ENCODE measurements at regions not wholly inside any gene's neighbourhood (a gene's known extent, or its start where the extent isn't known, plus 50 kb on each side); places are given as distances from the start of the nearest gene placed in this dataset.
"Not testable (repeated sequence)": the region's sequence is repeated elsewhere in the genome, so short reads cannot be mapped to it uniquely, and the experiment has no call there.

- no peak for DNase-seq (ENCODE audit: low read depth)
Measured at GRCh38 chr2:212871597-212871996, 279.8 kb downstream of the IKZF2 start.

DNA sequence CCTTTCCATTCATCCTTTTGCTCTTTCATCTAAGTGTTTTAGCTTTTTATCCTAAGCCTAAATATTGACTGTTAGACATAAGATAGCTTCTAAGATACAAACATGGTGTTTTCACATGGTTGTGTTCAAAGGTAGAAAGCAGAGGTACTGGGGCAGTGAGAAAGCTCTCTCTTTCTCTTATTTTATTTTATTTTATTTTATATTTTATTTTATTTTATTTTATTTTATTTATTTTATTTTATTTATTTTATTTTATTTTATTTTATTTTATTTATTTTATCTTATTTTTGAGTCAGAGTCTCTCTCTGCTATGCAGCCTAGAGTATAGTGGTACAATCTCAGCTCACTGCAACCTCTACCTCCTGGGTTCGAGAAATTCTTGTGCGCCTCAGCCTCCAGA, 287.2 kb downstream of the IKZF2 start:
- DNase-seq (ENCODE audit: low read depth) = no peak

GRCh38 chr2:212863185-212863588, 288.2 kb downstream of the IKZF2 start:
- no peak for DNase-seq (ENCODE audit: low read depth)

- no peak for DNase-seq (ENCODE audit: low read depth)
Measured at GRCh38 chr2:212858496-212858895, 292.9 kb downstream of the IKZF2 start.

- DNase-seq (ENCODE audit: low read depth) = no peak
Measured at GRCh38 chr2:212854771-212855170, 296.6 kb downstream of the IKZF2 start.

GRCh38 chr2:212854116-212854515, 297.3 kb downstream of the IKZF2 start:
- DNase-seq (ENCODE audit: low read depth) = no peak

DNA sequence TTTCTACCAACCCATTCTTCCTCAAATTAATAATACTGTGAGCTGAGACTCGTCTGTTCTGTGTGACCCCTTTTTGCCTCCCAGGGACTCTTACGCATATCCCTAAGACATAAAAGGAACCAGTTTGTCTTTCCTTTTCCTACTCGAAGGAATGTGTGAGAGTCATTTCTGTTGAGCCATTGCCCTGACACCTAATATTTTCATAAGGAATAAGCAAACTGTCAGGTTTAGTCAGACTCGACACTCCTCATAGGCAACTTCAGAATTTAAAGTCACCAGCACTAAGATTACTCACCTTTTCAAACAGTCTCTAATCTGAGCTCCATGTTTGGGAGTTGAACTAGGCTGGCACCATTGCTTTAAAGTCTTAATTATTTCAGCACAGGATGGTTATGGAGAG, 305.5 kb downstream of the IKZF2 start:
- no peak for DNase-seq (ENCODE audit: low read depth)

DNA sequence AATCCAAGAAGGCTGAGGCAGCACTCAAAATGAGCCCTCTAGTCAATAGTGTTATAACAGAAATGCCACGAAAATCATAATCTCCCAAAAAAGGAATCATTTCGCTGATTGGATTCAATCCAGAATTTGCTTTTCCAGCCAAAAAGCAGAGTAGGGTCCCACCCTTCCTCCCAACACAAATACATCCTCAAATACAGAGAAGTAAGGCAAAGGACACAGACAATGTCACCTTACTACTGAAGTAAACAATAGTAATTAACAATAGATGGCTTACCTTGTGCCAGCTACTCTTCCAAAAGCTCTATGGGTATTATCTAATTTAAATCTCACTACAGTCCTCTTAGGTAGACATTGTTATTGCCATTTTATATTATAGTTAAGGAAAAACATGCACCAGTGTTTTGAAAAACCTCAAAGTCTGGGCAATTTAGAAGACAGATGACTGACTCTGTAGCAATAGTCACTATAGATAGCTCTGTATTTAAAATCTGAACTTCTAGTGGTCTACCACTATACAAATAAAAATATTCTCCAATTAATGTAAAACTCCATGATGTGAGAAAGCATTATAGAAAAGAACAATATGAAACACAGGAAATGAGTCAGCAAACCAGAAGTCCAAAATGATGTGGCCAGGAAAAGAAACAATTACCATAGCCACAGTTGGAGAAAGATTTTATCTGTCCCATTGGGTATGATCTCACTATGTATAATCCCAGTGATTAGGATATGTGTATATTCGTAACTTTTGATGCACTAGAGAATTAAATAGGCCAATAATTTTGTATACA, 305.0 kb upstream of the ERBB4 start:
- DNase-seq (ENCODE audit: low read depth) = no peak

DNA sequence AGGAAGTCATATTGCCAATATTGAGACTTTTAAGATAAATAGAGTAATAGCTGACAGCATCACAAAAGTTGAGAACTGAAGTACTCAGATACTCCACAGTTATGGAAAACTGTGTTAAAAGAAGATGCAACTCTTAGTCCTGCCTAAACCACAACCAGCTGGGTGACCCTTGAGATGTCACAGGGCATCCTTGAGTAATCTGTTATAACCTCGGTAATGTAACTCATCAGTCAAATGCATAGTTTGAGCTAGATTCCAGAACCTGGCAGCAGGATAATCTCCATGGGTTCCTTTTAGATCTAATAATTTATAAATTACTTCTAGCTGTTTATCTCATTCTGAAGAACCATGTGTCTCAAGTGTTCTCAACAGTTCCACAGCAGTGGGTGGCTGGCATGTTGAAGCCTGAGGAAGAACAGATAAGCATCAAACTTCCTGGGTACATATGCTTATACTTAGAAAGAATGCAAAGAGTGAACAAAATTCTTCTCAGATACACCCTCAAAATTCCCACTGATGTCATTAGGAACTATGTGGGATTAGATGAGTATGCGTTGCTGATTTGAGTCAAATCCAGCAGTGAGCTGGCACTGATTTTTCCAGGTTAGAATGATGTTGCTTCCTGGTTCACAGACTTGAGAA, 304.1 kb upstream of the ERBB4 start:
- no peak for DNase-seq (ENCODE audit: low read depth)

DNA sequence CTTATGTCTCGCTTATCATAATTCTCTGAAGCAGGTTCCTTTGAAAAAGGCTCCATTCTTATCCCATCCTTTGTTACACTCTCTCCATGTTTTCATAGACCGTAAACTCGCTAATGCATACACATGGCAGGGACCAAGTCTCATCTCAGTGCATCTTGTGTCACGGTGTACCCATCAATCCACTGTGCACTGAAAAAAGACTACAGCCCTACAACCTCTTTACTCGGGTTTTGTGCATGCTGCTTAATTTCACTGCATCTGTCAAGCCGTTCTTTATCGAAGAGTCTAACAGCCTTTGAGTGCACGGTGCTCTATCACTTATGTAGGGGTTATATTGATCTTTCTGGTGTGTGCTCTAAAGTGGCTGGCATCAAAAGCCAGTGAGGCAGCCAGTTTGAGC, 302.9 kb upstream of the ERBB4 start:
- DNase-seq (ENCODE audit: low read depth) = no peak

GRCh38 chr2:212832211-212833195, 293.9 kb upstream of the ERBB4 start:
- no peak for DNase-seq (ENCODE audit: low read depth)

DNA sequence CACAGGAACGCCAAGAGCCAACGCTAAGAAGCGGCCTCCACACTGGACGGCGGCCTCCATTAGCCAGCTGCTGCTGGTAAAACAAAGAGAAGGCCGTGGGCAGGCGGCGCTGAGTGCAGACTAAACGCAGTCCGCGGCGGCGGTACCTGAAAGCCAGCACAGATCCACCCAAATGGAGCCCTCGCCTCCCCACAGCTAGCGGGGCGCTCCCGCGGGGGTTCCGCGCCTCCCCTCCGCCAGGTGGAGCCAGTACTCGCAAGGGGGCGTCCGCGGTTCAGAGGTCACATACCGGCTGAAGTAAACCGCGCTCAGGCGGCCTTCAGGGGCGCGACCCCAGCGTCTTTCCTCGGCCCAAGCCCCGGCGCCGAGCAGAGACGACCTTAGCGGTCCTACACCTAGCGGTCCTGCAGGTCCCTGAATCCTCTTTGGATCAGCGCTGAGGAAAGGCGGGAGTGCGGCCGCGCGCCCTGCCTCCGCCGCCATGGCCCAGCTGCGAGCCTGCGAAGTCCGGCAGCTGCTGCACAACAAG, 293.1 kb upstream of the ERBB4 start:
- DNase-seq (ENCODE audit: low read depth) = no peak

GRCh38 chr2:212816267-212816666, 277.7 kb upstream of the ERBB4 start:
- no peak for DNase-seq (ENCODE audit: low read depth)

- no peak for DNase-seq (ENCODE audit: low read depth)
Measured at GRCh38 chr2:212815453-212815852, 276.9 kb upstream of the ERBB4 start.

DNA sequence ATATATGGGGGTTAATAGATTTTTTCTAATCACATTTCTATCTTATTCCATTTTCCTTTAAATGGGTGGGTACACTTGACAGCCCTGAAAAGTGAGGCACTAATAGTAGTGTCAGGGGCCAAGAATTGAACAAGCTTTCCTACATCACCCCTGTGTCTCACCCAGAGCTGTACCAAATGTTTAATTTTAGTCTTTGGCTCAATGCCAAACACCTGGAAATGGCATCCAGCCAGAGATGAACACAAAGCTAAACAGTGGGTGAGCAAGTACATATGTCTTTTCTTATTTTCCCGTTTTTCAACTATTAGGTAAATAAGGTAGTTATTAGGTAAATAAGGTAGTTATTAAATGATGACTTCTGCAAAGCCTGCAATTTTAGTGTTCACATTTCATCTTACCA, 276.3 kb upstream of the ERBB4 start:
- no peak for DNase-seq (ENCODE audit: low read depth)

DNA sequence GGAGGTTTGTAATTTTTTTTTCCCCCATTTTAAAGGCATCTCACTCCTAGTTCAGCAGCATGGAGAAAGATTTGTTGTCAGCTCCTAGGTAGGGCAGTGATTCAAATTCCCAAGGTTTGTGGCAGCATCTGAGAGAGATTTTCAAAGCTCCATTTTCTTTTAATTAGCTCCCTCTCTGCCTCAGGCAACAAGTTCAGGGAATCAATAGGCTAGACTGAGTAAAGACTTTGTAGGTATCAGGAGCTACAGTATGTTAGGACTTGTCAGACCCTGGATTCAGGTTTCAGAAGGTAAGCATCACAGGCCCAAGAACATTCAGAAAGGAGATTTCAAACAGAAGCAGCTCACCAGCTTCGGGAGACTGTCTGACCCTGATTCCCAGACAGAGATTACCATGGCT, 273.3 kb upstream of the ERBB4 start:
- no peak for DNase-seq (ENCODE audit: low read depth)

- no peak for DNase-seq (ENCODE audit: low read depth)
Measured at GRCh38 chr2:212811036-212811805, 272.6 kb upstream of the ERBB4 start.

DNA sequence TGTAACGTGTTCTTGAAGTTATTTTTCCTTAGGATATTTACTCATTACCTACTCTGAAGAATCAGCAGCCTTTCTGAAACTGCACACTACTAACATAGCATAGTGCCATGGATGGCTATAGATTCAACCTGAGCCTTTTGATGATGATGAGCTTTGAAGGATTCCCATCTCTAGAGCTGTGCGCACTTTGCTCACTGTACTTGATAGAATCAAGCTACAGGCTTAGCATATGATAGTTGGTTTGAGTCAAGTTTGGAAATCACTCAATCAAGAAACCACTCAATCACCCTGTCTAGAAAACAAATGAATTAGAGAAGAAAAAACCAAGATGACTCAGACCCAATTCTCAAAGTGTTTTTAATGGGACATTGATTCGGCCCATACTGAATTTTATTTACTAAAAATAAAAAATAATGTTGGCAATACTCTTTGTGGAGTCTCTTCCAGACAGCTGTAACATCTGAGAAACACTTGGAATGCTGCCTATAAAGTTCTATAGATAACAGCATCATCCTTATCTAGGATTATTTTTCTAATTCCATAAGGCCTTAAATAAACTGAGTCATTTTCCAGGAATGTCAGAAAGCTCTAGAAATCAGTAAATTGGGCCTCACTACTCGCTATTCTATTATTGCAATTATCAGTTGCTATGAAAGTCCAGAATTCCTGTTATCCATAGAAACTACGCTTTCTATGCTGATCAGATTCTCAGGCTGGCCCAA, 259.0 kb upstream of the ERBB4 start:
- no peak for DNase-seq (ENCODE audit: low read depth)

DNA sequence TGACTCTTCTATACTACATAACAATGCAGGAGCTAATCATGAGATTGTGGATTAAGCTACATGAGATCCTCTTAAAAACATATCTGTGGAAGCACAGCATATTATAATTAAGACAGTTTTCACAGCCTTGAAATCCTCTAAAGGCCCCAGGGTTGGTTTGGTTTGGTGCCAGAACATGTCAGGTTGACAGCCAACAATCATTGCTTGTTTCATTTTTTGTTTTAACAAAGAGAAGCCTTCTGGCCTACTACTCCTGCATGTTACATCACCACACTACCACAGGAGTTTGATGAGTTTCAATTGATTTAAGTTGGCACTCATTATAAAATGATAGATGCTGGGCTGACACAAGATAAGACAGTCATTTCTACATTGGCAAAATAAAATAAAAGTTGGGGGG, 255.9 kb upstream of the ERBB4 start:
- DNase-seq (ENCODE audit: low read depth) = no peak

- no peak for DNase-seq (ENCODE audit: low read depth)
Measured at GRCh38 chr2:212791569-212791968, 253.0 kb upstream of the ERBB4 start.

DNA sequence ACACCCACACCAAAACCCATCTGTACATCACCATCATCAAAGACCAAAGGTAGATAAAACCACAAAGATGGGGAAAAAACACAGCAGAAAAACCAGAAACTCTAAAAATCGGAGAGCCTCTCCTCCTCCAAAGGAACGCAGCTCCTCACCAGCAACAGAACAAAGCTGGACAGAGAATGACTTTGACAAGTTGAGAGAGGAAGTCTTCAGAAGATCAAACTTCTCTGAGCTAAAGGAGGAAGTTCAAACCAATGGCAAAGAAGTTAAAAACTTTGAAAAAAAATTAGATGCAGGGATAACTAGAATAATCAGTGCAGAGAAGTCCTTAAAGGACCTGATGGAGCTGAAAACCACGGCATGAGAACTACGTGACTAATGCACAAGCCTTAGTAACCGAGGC, 247.5 kb upstream of the ERBB4 start:
- DNase-seq (ENCODE audit: low read depth) = not testable (repeated sequence)

All from forelimb muscle (tissue), 1 donor.